ENCODE measurements at regions not wholly inside any gene's neighbourhood (a gene's known extent, or its start where the extent isn't known, plus 50 kb on each side); places are given as distances from the start of the nearest gene placed in this dataset.

GRCh38 chr3:87349833-87350232, 73.4 kb upstream of the POU1F1 start:
- Mint-ChIP-seq H3K27ac (no peak overlapping the region), H3K4me3 (no peak overlapping the region), H3K9me3 (peaks cover 9 to 13% of the 10 kb centered on the region in 2 experiments), H3K4me1 (peaks cover 0 to 3% of the 10 kb centered on the region in 2 experiments; a peak in 1 of 4 replicates), H3K27me3 (ENCODE audit: low read depth) (no peaks in the 10 kb centered on the region; the same call in 1 of the 2 replicates), H3K36me3 (ENCODE audit: insufficient read depth in 1 of 3, low read depth in 3 of 3) (peaks cover 0 to 10% (median 4%) of the 10 kb centered on the region in 3 experiments; a peak in 3 of 7 replicates)
- H4K91ac ChIP-seq (ENCODE audit: insufficient read length, low read depth, low read length), result no peak overlapping the region
- H2BK5ac ChIP-seq (ENCODE audit: insufficient read length, low read length), result no peak overlapping the region
- no CpG with 5 or more reads among the region's 2 CpGs for WGBS (ENCODE audit: extremely low coverage, insufficient read length, low lambda C conversion rate)
- no peak overlapping the region for H2BK20ac ChIP-seq (ENCODE audit: low read depth, low read length, poor library complexity, severe bottlenecking)
- H3K4me1 ChIP-seq (ENCODE audit: insufficient read depth, low read length), result no peaks in the 10 kb centered on the region
- H3K18ac ChIP-seq (ENCODE audit: insufficient read length, low read depth, low read length), result no peak overlapping the region
- H4K8ac ChIP-seq (replicated peaks; ENCODE audit: insufficient read length, low read depth, low read length), result no peak overlapping the region
- no peak overlapping the region for H2BK12ac ChIP-seq (ENCODE audit: insufficient read length, low read depth, low read length)
- H3K14ac ChIP-seq (ENCODE audit: insufficient read depth, low read length), result no peak overlapping the region
- no peak overlapping the region for H2AFZ ChIP-seq (ENCODE audit: low read length)
- no peak overlapping the region for H3K56ac ChIP-seq (ENCODE audit: insufficient read length, low read depth, low read length)
- no peak overlapping the region for H2BK120ac ChIP-seq (ENCODE audit: low read depth, low read length, poor library complexity, severe bottlenecking)
- no peak overlapping the region for H3K23ac ChIP-seq (ENCODE audit: insufficient read length, low read depth, low read length)
- H3K9me3 ChIP-seq (ENCODE audit: control insufficient read depth, low read depth, low read length), result no peaks in the 10 kb centered on the region
- no peak overlapping the region for H3K4me2 ChIP-seq (ENCODE audit: insufficient read depth, insufficient read length, low read length)
- H2AK5ac ChIP-seq (ENCODE audit: insufficient read length, low read length), result no peak overlapping the region
- no peaks in the 10 kb centered on the region for H3K23me2 ChIP-seq (ENCODE audit: insufficient read length, low read depth, low read length, poor library complexity, severe bottlenecking)
- no peak overlapping the region for H3K9ac ChIP-seq (ENCODE audit: extremely low read depth, insufficient read length, low read length)
- H3K27me3 ChIP-seq (ENCODE audit: insufficient read depth, low read length), result no peaks in the 10 kb centered on the region
- no peak for TF ChIP-seq CTCF (conservative IDR thresholded peaks at IDR 0.05)
- H4K5ac ChIP-seq (ENCODE audit: insufficient read length, low read depth, low read length), result no peak overlapping the region
- no peak overlapping the region for H2BK15ac ChIP-seq (ENCODE audit: low read depth, low read length)
- H3K79me1 ChIP-seq (ENCODE audit: insufficient read depth, low read depth, low read length, poor library complexity, severe bottlenecking), result no peaks in the 10 kb centered on the region
- no peak for DNase-seq
- H3T11ph ChIP-seq (ENCODE audit: low read length), result no peak overlapping the region
- no peak overlapping the region for H3K4ac ChIP-seq (ENCODE audit: low read depth, low read length)
- H3K27ac ChIP-seq (ENCODE audit: insufficient read length, low read depth, low read length), result no peak overlapping the region
- H4K20me1 ChIP-seq (ENCODE audit: control insufficient read depth, insufficient read depth, insufficient read length), result no peaks in the 10 kb centered on the region
- H3K79me2 ChIP-seq (ENCODE audit: insufficient read depth, low read length), result no peaks in the 10 kb centered on the region

All from H9 (cell line).